ENCODE measurements at regions not wholly inside any gene's neighbourhood (a gene's known extent, or its start where the extent isn't known, plus 50 kb on each side); places are given as distances from the start of the nearest gene placed in this dataset.

GRCh38 chr18:44509048-44509447 lies 171.6 kb upstream of the SETBP1 start:
- no peak overlapping the region for H3K9ac ChIP-seq (ENCODE audit: insufficient read depth, low read length)
- no peak for TF ChIP-seq CTCF (conservative IDR thresholded peaks at IDR 0.05 in 1 of 2, IDR thresholded peaks at IDR 0.05 in 1 of 2; ENCODE audit: low read depth in 1 of 2, low read length in 2 of 2)
- TF ChIP-seq EZH2 (IDR thresholded peaks at IDR 0.05; ENCODE audit: low read length, missing control alignments) = no peak
- H3K4me2 ChIP-seq (ENCODE audit: extremely low read depth, insufficient read depth, low read length) = no peak overlapping the region
- no peaks in the 10 kb centered on the region for H3K4me1 ChIP-seq (ENCODE audit: control insufficient read depth, extremely low read depth, insufficient read depth, low read length)
- no peaks in the 10 kb centered on the region for H3K36me3 ChIP-seq (ENCODE audit: control insufficient read depth, insufficient read depth, low read length)
- no peak overlapping the region for H2AFZ ChIP-seq (ENCODE audit: low read length)
- H4K20me1 ChIP-seq (ENCODE audit: control insufficient read depth, extremely low read depth, insufficient read depth, low read length) = no peaks in the 10 kb centered on the region
- no peaks in the 10 kb centered on the region for H3K79me2 ChIP-seq (ENCODE audit: control insufficient read depth, insufficient read depth, low read length)
- no peaks in the 10 kb centered on the region for H3K27me3 ChIP-seq (ENCODE audit: control insufficient read depth, insufficient read depth, low read length)
- DNase-seq (ENCODE audit: low read depth in 2 of 2) = no peak
- no peaks in the 10 kb centered on the region for H3K9me3 ChIP-seq (ENCODE audit: control insufficient read depth, insufficient read depth, low read depth, low read length)
- no peak overlapping the region for H3K27ac ChIP-seq (ENCODE audit: insufficient read depth, low read length)
- H3K4me3 ChIP-seq (replicated peaks in 1 of 4; ENCODE audit: control extremely low read depth in 1 of 4, insufficient read depth in 1 of 4, low read depth in 3 of 4, low read length in 4 of 4) = no peak overlapping the region

DNA sequence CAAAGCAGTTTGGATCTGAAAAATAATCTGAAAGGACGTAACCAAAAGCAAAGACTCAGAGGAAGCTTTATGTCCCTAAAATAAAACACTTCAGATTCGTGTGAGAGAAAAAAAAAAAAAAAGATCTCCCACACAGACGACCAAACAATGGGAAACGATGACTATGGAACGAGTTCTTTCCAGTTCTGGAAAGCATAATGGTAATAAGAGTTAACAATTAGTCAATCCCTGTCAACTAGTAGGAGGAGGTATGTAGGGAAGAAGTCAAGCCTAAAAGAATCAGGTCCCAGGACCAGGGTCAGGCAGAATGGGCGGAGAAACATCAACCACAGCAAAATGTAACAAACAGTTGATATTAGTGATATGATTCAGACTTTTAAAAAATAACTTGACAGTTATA lies 170.3 kb upstream of the SETBP1 start:
- Histone ChIP-seq H3K79me2 (ENCODE audit: control insufficient read depth, insufficient read depth, low read length) (no peaks in the 10 kb centered on the region), H3K27me3 (ENCODE audit: control insufficient read depth, insufficient read depth, low read length) (no peaks in the 10 kb centered on the region), H3K4me2 (ENCODE audit: extremely low read depth, insufficient read depth, low read length) (no peak overlapping the region), H3K27ac (ENCODE audit: insufficient read depth, low read length) (no peak overlapping the region), H3K9me3 (ENCODE audit: control insufficient read depth, insufficient read depth, low read depth, low read length) (no peaks in the 10 kb centered on the region), H3K36me3 (ENCODE audit: control insufficient read depth, insufficient read depth, low read length) (no peaks in the 10 kb centered on the region), H3K4me1 (ENCODE audit: control insufficient read depth, extremely low read depth, insufficient read depth, low read length) (no peaks in the 10 kb centered on the region), H2AFZ (ENCODE audit: low read length) (no peak overlapping the region), H3K9ac (ENCODE audit: insufficient read depth, low read length) (no peak overlapping the region), H4K20me1 (ENCODE audit: control insufficient read depth, extremely low read depth, insufficient read depth, low read length) (no peaks in the 10 kb centered on the region), H3K4me3 (replicated peaks in 1 of 4; ENCODE audit: control extremely low read depth in 1 of 4, insufficient read depth in 1 of 4, low read depth in 3 of 4, low read length in 4 of 4) (no peak overlapping the region)
- TF ChIP-seq CTCF (conservative IDR thresholded peaks at IDR 0.05 in 1 of 2, IDR thresholded peaks at IDR 0.05 in 1 of 2; ENCODE audit: low read depth in 1 of 2, low read length in 2 of 2) (no peak), EZH2 (IDR thresholded peaks at IDR 0.05; ENCODE audit: low read length, missing control alignments) (no peak)
- DNase-seq (ENCODE audit: low read depth in 2 of 2) = peak in 1 of 2 donors; percentile 12

GRCh38 chr18:44513233-44513632 lies 167.5 kb upstream of the SETBP1 start:
- Histone ChIP-seq H3K79me2 (ENCODE audit: control insufficient read depth, insufficient read depth, low read length) (no peaks in the 10 kb centered on the region), H3K4me3 (replicated peaks in 1 of 4; ENCODE audit: control extremely low read depth in 1 of 4, insufficient read depth in 1 of 4, low read depth in 3 of 4, low read length in 4 of 4) (no peak overlapping the region), H3K36me3 (ENCODE audit: control insufficient read depth, insufficient read depth, low read length) (no peaks in the 10 kb centered on the region), H3K27ac (ENCODE audit: insufficient read depth, low read length) (no peak overlapping the region), H3K27me3 (ENCODE audit: control insufficient read depth, insufficient read depth, low read length) (no peaks in the 10 kb centered on the region), H3K9ac (ENCODE audit: insufficient read depth, low read length) (no peak overlapping the region), H3K9me3 (ENCODE audit: control insufficient read depth, insufficient read depth, low read depth, low read length) (no peaks in the 10 kb centered on the region), H3K4me1 (ENCODE audit: control insufficient read depth, extremely low read depth, insufficient read depth, low read length) (no peaks in the 10 kb centered on the region), H3K4me2 (ENCODE audit: extremely low read depth, insufficient read depth, low read length) (no peak overlapping the region), H2AFZ (ENCODE audit: low read length) (no peak overlapping the region), H4K20me1 (ENCODE audit: control insufficient read depth, extremely low read depth, insufficient read depth, low read length) (no peaks in the 10 kb centered on the region)
- DNase-seq (ENCODE audit: low read depth in 2 of 2) = no peak
- TF ChIP-seq EZH2 (IDR thresholded peaks at IDR 0.05; ENCODE audit: low read length, missing control alignments) = no peak
- TF ChIP-seq CTCF (conservative IDR thresholded peaks at IDR 0.05 in 1 of 2, IDR thresholded peaks at IDR 0.05 in 1 of 2; ENCODE audit: low read depth in 1 of 2, low read length in 2 of 2) = no peak
